ENCODE measurements at regions not wholly inside any gene's neighbourhood (a gene's known extent, or its start where the extent isn't known, plus 50 kb on each side); places are given as distances from the start of the nearest gene placed in this dataset.

- no peak overlapping the region for H3K4me3 ChIP-seq
- no peak for TF ChIP-seq CTCF (IDR thresholded peaks at IDR 0.05)
- DNase-seq (ENCODE audit: low spot score), result no peak
- no peak overlapping the region for H3K27ac ChIP-seq
These were observed 190.4 kb downstream of the UQCRFS1 start for GRCh38 chr19:29022599-29022998.

GRCh38 chr19:29022165-29022564, 190.8 kb downstream of the UQCRFS1 start:
- Histone ChIP-seq H3K27ac (no peak overlapping the region), H3K4me3 (no peak overlapping the region)
- DNase-seq (ENCODE audit: low spot score), result no peak
- TF ChIP-seq CTCF (IDR thresholded peaks at IDR 0.05), result no peak

DNA sequence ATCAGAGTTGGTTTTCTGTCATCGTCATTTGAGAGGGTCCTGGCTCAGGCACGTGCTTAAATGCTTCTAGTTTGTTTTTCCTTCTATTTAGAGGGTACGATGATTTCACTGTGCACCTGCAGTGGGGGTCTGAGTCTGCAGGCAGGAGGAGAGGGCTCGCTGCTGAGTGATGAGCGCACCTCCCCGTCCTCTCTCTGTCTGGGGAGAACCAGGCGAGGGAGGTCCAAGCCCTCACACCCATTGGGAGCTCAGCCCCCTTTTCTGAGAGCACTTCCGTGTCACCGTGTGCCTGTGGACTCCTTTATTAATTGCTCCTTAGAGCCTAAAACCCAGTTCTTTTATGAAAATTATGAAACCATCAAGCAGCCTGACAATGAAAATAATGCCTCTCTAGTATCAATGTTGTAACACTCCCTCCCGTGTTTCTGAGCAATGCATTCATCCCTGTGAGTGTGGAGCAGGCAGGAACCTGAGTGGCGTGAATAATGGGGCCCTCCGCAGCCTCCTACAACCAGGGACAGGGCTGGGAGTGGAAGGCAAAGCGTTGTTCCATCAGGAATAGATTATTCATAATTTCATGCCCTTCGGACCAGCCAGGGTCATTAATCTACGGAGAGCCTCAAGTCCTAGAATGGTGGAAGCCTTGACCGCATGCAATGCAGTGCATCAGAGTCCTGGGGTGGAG, 191.6 kb downstream of the UQCRFS1 start:
- no peak overlapping the region for H3K4me3 ChIP-seq
- no peak for DNase-seq (ENCODE audit: low spot score)
- no peak for TF ChIP-seq CTCF (IDR thresholded peaks at IDR 0.05)

GRCh38 chr19:29019403-29019802, 193.5 kb downstream of the UQCRFS1 start:
- H3K27ac ChIP-seq, result no peak overlapping the region
- TF ChIP-seq CTCF (IDR thresholded peaks at IDR 0.05), result no peak
- DNase-seq (ENCODE audit: low spot score), result no peak
- no peak overlapping the region for H3K4me3 ChIP-seq

More for the DNA sequence above, 191.6 kb downstream of the UQCRFS1 start:
- H3K27ac ChIP-seq, result no peak overlapping the region

DNA sequence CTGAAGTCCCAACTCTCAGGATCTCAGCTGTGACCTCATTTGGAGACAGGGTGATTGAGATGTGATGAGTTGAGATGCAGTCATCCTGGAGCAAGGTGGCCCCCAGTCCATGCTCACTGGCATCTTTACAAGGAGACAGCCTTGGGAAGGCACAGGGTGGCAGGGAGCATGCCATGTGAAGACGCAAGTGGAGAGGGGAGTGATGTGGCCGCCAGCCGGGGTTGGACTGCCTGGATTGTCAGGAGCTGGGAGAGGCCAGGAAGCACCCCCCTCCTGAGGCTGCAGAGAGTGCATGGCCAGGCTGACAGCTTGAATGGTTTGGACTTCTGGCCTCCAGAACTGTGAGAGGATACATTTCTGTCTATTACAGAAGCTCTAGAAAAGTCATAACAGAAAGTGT, 194.4 kb downstream of the UQCRFS1 start:
- DNase-seq (ENCODE audit: low spot score), result no peak

DNA sequence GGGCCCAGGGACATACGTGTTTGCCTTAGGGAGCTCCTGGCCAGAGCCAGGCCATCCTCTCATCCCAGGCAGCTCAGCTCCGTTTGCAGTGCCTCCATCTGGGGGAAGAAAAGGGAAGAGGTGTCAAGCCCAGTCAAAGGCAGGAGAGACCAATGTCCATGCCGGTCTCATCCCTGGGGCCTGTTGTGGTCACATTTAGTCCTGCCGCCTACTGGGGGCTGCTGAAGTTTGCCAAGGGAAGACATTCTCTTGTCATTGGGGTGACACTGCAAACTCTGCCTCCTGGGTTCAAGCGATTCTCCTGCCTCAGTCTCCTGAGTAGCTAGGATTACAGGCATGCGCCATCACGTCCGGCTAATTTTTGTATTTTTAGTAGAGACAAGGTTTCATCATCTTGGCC, 195.2 kb downstream of the UQCRFS1 start:
- Histone ChIP-seq H3K27ac (no peak overlapping the region), H3K4me3 (no peak overlapping the region)
- no peak for TF ChIP-seq CTCF (IDR thresholded peaks at IDR 0.05)
- DNase-seq (ENCODE audit: low spot score), result no peak

More for the DNA sequence above, 194.4 kb downstream of the UQCRFS1 start:
- TF ChIP-seq CTCF (IDR thresholded peaks at IDR 0.05), result no peak
- Histone ChIP-seq H3K27ac (no peak overlapping the region), H3K4me3 (no peak overlapping the region)

All from coronary artery (tissue), 2 donors.